GM18507 (cell line): ENCODE measurements at regions not wholly inside any gene's neighbourhood (a gene's known extent, or its start where the extent isn't known, plus 50 kb on each side); places are given as distances from the start of the nearest gene placed in this dataset.
"Not testable (repeated sequence)": the region's sequence is repeated elsewhere in the genome, so short reads cannot be mapped to it uniquely, and the experiment has no call there.

ENCODE experiments used
- DNase-seq: peaks from one replicate; pipeline ENCODE4 v3.0.0; 2011; ENCODE audit warnings: low read depth; ENCODE audit not compliant: insufficient read length; ENCODE audit errors: extremely low spot score
- FAIRE-seq: peaks from 2 replicates; lab custom pipeline; 2011; peaks lifted over from hg19 to GRCh38; lab: Jason Lieb, UNC

DNA sequence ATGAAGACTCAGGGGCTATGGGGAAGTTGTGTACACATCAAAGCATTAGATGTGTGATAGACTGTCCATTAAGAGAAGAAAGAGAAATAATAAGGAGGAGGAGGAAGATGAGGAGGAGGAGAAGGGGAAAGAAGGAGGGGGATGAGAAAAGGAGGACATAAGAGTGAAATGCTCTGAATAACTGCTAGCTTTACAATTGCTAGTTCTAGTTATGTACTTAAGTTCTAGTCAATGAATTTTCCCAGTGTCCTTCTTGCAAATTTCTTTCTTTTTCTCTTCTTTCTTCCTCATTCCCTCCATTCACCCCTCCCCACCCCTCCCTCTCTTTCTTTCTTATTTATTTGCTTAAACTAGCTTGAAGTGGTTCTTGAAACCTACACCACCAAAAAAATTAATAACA, 534.9 kb upstream of the GRAMD2B start:
- FAIRE-seq, result no peak
- DNase-seq, result no peak

DNA sequence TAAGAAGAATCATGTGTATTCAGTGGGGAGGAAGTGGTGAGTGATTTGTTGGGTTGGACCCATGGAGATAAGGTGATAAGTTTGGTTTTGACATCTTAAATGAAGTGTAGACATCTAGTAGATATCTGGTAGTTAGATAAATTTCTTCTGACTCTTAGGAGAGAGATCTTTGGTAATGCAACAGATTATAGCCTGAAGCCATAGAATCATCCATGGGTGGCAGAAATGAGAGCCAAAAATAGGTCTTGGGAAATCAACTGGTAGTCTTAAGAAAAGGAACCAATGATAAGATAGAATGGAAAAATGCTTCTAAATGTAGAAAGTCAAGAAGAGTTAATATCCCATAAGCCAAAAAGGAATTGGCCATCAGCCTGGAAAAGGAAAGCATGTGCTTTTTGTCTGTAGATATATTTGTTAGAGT, 532.7 kb upstream of the GRAMD2B start:
- FAIRE-seq (no peak), DNase-seq (no peak)

DNA sequence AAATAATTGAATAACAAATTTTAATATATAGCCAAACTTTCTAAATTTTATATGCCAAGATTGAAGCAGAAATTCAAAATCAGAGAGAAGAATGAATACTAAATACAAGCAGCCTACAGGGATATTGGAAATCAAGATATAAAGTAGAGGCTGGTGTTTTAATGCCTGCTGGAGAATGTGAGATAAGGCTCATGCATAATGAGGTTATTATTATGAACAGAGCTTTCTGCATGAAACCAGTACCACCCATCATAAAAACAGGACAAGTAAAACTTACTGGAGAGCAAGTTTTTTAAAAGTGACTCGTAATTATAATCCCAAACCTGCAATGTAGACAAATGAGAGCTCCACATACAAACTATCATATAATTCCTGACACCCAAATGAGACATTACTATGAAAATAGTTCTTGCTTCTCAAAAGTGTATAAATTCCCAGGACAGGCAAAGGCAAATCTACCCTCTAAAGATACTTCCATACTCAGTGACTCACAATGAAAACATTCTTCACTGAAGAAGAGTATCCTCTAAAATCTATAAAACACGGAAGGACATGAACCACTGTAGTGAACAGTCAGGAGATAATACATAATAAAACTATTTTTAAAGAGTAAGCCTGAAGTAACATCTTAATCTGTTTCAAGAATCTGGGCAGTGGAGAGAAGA, 532.0 kb upstream of the GRAMD2B start:
- DNase-seq, result no peak

DNA sequence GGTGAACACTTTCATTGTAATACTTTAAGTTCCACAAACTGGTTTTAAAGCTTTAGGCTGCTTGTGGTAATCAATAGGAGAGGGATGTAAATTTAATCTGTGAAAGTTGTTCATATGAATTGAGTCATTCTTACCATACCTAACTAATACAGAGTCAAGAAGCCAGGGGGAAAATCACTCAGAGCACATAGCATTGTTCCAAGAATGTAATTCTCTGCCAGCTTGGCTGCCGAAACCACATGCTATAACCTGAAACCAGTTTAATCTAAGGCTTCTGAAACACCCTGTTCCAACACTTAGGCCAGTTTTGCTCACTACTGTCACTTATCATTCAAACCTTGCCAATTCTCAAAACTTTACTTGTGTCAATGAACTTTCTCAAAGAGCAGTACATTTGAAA, 528.8 kb upstream of the GRAMD2B start:
- DNase-seq, result no peak
- FAIRE-seq, result no peak

More for the DNA sequence above, 532.0 kb upstream of the GRAMD2B start:
- FAIRE-seq, result no peak

DNA sequence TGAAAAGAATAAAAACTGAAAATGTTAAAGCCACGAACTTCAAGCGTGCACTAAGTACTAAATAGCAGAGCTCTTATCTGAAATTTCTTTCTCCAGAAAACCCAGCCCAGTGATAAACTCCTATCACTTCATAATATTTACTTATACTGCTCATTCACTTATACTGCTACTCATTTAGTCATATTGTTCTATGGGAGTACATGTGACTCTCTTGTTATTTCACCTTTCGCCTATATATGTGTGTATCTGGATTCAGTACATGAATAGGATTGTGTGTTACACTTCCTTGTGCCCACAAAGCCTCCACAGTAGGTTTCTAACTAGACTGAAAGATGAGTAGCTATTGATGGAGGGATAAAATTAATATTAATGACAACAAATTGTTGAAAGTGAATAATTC, 526.8 kb upstream of the GRAMD2B start:
- FAIRE-seq (no peak), DNase-seq (no peak)

DNA sequence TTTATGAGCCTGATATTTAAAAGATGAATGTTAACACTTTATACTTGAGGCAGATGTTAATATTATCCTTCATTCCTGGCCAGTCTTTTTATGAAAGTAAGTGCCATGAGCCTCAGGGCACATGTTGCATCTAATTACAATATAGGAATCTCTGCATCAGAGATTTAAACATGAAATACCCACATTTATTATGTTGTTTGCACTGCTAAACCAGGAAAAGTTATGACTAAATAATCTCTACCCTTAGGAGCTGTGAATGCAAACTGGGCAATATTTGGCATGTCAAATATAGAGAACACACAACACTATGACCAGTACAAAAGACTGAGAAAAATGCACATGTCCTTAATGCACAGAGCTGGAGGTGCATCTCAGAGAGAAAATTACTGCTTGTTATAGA, 526.1 kb upstream of the GRAMD2B start:
- FAIRE-seq, result no peak
- no peak for DNase-seq

DNA sequence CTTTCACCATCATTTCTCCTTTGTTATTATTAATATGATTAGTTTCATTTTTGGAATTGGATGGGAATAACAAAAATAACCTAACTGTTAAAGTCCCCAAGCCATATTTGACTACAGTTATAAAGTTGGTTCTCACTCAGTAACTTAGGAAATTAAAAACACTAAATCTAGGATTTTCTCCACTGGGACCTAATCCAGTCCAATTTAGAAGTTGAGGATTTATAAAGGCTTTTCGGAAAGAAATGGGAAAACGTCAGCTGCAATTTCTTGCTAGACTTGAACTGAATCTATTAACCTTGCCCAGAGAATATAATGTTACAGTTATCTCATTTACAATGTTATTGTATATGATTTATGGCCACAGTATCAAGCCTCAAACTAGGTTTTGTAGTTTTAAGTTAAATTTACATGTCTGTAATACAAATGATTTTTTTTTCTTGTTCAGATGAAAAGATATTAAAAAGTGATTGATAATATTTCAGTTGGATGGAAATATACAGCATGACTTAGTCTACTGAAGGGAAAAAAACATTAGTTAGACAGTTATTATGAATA, 524.3 kb upstream of the GRAMD2B start:
- no peak for DNase-seq
- no peak for FAIRE-seq

DNA sequence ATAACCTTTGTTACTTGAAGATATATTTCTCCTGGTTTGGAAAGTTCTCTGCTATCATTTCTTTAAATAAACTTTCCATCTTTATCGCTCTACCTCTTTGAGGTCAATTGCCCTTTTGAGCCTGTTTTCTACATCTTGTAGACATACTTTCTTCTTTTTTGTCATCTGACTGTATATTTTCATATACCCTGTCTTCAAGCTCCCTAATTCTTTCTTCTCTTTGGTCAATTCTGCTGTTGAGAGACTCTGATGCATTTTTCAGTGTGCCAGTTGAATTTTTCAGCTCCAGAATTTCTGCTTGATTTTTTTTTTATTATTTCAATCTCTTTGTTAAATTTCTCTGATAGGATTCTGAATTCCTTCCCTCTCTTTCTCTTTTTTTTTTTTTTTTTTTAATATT, 511.2 kb upstream of the GRAMD2B start:
- DNase-seq, result no peak
- no peak for FAIRE-seq

DNA sequence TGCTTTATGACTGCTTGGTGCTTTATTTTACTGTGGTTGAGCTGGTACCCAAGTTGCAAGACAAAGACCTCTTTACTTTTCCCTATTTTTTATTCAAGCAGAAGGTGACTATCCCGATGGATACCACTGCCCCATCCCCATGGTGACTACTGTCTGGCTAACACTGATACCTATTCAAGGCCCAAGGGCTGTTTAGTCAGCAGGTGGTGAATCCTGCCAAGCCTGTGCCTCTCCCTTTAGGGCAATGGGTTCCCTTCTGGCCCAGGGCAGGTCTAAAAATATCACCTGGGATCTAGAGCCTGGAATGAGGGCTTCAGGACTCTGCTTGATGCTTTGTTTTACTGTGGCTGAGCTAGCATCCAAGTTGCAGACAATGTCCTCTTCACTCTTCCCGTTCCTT, 510.0 kb upstream of the GRAMD2B start:
- DNase-seq (no peak), FAIRE-seq (no peak)

DNA sequence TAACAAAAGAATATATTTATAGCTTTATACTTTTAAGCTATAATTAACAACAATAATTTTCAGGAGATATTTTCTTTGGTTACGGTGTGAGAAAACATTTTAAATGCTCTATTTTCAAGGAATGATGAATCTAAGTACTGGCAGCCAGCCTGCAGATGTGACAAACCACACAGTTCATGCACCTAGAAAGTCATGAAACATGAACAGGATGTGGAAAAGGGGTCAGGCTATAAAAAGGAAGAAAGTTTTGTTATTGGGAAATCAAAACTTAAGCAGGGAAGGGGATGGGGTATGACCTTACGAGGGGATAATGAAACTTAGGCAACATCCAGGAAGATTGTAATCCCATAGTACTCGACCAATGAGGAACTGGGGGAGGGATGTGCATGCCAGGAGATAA, 508.7 kb upstream of the GRAMD2B start:
- FAIRE-seq, result no peak
- DNase-seq, result no peak

DNA sequence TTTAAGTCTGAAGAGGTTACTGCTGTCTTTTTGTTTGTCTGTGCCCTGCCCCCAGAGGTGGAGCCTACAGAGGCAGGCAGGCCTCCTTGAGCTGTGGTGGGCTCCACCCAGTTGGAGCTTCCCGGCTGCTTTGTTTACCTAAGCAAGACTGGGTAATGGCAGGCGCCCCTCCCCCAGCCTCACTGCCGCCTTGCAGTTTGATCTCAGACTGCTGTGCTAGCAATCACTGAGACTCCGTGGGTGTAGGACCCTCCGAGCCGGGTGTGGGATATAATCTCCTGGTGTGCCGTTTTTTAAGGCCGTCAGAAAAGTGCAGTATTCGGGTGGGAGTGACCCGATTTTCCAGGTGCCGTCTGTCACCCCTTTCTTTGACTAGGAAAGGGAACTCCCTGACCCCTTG, 499.3 kb upstream of the GRAMD2B start:
- not testable (repeated sequence) for DNase-seq, FAIRE-seq

DNA sequence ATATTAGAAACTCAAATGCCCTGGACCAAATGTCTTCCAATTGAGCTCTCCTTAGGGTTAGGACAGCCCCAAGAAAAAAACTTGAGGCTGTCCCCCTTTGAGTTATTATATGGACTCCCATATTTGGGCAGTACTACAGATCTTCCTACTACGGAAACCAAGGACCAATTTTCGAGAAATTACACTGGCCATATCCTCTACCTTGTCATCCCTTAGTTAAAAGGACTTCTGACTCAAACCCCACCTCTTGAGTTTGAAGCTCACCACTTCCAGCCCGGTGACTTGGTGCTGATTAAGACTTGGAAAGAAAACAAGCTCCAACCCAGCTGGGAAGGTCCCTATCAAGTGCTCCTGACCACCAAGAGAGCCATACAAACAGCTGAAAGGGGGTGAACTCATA, 497.0 kb upstream of the GRAMD2B start:
- no peak for FAIRE-seq
- DNase-seq, result no peak

DNA sequence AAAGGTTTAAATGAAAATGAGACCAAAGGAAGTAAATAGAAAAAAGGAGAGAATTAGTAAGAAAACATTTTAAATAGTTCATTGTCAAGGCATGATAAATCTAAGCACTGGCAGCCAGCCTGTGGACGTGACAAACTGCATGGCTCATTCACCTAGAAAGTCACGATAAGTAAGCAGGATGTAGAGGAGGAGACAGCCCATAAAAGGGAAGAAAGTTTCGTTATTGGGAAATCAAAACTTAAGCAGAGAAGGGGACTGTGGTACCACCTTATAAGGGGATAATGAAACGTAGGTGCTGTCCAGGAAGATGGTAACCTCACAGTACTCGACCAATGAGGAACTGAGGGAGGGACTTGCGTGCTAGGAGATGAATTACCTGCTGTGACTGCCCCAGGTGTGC, 494.5 kb upstream of the GRAMD2B start:
- FAIRE-seq (no peak), DNase-seq (no peak)

DNA sequence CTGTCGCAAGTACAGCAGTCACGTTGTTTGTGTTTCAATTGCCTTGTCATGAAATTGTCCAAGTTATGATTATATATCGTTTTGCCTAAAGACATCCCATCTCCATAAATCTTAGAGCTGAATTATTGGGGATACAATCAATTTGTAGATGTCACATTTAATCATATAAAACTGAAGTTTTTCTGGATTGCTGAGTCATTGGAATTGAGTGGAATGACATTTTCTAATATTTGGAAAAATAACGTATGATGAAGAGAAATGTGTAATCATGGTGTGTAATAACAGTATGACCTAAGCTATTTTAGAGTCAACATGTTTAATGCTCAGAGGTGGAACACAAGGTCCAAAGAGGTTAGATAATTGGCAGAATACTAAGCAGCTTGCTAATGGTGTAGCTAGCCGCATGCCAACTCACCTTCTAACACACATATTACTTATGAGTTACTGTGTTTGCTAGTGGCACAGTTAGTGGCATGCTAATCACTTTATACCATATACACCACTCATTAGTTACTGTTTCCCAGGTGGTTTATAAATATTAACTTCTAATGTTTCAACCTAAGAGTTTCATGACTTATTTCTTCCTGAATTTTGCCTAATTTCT, 473.1 kb upstream of the GRAMD2B start:
- FAIRE-seq (no peak), DNase-seq (no peak)

DNA sequence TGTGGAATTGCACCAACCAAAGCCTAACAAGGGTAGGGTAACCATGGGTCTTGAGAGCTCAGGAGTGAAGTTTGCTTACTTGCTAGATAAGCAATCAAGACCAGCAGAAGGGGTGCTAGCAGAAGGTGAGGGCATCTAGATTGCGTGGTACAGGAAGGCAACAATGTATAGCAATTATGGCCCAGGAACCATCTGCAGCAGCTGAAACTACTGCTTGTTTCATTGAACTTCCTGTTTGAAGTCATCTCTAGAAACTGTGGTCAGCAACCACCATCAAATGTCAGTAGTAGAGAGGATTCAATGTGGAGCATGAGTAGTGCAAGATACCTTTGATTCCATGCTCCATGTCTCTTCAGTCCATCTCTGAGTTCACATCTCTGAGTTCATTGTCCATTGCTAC, 462.1 kb upstream of the GRAMD2B start:
- DNase-seq (no peak), FAIRE-seq (peak; percentile 90)

DNA sequence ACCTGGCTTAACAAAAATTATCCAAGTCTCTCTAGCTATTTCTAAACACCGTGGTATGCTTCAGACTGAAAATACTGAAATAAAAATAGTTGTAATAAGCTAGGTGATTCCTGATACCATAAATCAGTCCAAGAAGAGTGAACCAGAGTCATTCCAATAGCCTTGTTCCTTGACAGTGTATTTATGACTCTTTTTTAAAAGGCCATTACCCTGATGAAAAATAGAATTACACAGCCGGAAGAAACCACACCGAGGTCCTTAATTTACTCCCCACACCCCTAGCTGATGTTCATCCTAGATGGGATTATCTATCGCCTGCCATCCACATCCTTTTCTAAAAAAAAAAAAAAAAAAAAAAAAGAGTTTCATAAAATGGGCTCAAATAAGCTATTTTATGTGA, 457.6 kb upstream of the GRAMD2B start:
- FAIRE-seq (no peak), DNase-seq (no peak)

DNA sequence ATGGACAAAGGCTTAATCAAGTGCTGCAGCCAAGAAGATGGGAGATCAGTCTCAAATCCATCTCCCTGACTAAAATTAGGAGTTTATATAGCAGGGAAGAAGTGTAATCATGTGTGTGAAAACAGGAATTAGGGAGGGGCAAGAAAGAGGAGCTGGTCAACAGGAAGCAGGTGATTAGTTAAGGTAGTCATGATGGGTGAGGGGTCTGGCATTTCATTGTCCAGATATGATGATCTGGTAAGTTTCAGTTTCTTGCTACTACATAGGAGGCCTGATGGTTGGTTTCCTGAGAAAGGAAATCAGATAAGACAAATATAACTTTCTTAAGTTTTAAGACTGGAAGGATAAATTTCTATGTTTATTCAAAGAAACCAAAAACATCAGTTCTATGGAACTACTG, 455.6 kb upstream of the GRAMD2B start:
- DNase-seq, result no peak
- FAIRE-seq, result no peak

DNA sequence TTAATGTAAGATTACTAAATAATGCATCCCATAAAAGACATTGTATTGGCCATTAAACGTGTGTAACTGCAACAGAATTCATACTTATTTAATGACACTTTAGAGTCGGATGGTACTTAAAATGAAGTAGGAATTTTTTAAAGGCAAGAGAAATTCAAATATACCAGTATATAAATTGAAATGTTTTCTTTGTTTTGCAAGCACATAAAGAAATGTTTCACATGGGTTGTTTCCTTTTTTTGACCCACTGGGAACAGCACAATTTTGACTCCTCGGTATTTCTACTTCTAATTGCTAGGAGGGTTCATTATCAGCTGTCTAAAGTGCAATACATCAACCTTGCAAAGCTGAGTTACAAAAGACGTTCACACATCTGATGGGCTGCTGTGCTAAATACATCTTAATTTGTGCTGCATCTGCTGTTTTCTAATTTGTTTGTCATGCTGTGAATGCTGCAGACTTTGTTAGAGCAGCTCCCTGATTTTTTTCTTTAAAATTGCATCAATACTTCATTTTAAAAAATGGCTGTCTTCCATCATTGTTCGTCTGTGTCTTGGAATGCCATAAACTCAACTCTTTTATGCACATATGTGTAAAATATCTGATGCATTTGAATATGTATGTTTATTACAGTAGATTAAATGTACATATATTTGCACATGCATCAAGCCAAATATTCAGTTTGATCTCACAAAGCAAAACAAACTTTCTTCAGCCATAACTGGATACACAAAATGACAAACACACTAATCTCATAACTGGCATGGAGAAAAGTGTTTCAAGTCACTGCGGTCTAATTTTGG, 454.0 kb upstream of the GRAMD2B start:
- no peak for FAIRE-seq
- DNase-seq, result no peak

DNA sequence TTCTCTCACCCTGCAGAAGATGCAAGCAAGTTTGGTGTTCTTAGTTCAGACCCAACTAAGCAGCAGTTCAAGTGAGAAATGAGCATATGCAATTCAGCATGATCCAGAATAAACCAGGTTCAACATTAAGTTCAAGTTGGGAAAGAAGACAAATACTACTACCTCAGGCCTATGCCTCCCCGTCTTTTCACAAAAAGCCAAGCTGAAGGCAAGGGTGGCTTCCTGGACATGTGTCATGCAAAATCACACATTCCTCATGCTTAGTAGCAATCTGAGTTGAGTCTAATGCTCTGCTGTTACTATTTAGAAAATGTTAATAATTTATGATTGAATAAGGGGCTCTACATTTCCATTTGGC, 453.4 kb upstream of the GRAMD2B start:
- DNase-seq (no peak), FAIRE-seq (no peak)

DNA sequence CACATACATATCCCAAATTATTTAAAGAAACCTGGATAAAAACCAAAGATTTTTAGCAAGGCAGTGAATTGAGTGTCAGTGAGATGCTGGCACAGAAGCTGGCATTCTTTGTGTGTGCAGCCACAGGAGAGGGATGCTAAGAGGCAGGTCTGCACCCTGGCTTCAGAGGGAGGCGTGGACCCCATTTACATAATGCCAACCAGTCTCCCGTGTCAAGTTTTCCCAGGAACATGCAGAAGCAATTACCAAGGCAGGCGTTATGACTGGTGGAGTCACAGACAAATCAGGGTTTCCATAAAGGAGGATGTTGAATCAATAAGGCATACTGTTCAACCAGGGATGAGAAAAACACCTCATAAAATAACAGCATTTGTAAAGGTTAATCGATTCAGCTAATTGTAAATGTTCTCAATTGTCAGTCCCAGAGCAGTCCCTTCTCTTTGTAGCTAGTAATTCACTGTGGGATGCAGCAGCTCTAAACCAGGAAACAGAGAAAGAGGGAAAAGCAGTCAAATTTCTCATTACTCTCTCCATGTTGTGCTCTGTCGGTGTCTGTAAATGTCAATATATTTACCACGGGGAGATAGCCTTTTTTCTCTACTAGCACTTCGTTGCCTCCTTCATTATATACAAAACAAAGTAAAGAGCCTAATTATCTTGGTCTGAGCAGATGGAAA, 452.4 kb upstream of the GRAMD2B start:
- FAIRE-seq (no peak), DNase-seq (no peak)
